Ishikawa (cell line): ENCODE measurements at regions not wholly inside any gene's neighbourhood (a gene's known extent, or its start where the extent isn't known, plus 50 kb on each side); places are given as distances from the start of the nearest gene placed in this dataset.

Source experiments
- EP300 ChIP-seq: IDR thresholded peaks from 2 replicates; pipeline ENCODE4 v1.6.1; 2012; ENCODE audit warnings: borderline replicate concordance
- TAF1 ChIP-seq: IDR thresholded peaks from 2 replicates; pipeline ENCODE4 v1.6.1; 2012; ENCODE audit warnings: low read depth, mild to moderate bottlenecking
- TCF12 ChIP-seq: IDR thresholded peaks from 2 replicates; pipeline ENCODE4 v1.6.1; 2012; ENCODE audit warnings: low read depth
- ZBTB7A ChIP-seq: IDR thresholded peaks from 2 replicates; pipeline ENCODE4 v1.6.1; 2012; ENCODE audit warnings: low read depth
- TF ChIP-seq, protein P1 (sequence below): IDR thresholded peaks from 2 replicates; pipeline ENCODE4 v1.6.1; 2012; ENCODE audit warnings: low read depth, mild to moderate bottlenecking

DNA sequence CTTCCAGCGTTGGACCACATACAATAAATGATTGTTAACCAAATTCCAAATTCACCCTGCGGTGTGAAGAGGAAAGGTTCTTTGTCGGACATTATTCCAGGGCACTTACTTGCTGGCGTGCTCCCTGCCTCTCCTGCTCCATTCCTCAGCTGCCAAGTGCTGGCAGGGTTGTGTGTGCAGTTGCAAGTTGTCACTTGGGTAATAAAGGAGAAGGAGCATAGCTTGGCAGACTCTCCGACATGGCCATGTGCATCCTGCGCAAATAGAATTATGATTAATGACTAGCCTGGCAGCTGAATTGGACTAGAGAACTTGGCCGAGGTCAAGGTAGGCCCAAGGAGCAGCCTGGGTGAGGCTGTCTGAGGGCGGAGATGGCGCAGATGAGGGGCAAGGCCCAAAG lies 92.3 kb upstream of the ELMO1 start:
- TF ChIP-seq TCF12 (no peak), TAF1 (no peak), EP300 (no peak), ZBTB7A (no peak)
- TF ChIP-seq, protein P1, sequence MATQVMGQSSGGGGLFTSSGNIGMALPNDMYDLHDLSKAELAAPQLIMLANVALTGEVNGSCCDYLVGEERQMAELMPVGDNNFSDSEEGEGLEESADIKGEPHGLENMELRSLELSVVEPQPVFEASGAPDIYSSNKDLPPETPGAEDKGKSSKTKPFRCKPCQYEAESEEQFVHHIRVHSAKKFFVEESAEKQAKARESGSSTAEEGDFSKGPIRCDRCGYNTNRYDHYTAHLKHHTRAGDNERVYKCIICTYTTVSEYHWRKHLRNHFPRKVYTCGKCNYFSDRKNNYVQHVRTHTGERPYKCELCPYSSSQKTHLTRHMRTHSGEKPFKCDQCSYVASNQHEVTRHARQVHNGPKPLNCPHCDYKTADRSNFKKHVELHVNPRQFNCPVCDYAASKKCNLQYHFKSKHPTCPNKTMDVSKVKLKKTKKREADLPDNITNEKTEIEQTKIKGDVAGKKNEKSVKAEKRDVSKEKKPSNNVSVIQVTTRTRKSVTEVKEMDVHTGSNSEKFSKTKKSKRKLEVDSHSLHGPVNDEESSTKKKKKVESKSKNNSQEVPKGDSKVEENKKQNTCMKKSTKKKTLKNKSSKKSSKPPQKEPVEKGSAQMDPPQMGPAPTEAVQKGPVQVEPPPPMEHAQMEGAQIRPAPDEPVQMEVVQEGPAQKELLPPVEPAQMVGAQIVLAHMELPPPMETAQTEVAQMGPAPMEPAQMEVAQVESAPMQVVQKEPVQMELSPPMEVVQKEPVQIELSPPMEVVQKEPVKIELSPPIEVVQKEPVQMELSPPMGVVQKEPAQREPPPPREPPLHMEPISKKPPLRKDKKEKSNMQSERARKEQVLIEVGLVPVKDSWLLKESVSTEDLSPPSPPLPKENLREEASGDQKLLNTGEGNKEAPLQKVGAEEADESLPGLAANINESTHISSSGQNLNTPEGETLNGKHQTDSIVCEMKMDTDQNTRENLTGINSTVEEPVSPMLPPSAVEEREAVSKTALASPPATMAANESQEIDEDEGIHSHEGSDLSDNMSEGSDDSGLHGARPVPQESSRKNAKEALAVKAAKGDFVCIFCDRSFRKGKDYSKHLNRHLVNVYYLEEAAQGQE: no peak
